C4-2B (cell line): ENCODE measurements at regions not wholly inside any gene's neighbourhood (a gene's known extent, or its start where the extent isn't known, plus 50 kb on each side); places are given as distances from the start of the nearest gene placed in this dataset.

ENCODE experiments used
- ZFX ChIP-seq: fragments of 450-650 bp; IDR thresholded peaks from 2 replicates; pipeline ENCODE4 v1.6.1; 2017
- TF ChIP-seq, protein P1 (sequence below): fragments of 450-650 bp; conservative IDR thresholded peaks from 2 replicates; pipeline ENCODE4 v1.5.1; 2017; ENCODE audit warnings: mild to moderate bottlenecking

- TF ChIP-seq, protein P1, sequence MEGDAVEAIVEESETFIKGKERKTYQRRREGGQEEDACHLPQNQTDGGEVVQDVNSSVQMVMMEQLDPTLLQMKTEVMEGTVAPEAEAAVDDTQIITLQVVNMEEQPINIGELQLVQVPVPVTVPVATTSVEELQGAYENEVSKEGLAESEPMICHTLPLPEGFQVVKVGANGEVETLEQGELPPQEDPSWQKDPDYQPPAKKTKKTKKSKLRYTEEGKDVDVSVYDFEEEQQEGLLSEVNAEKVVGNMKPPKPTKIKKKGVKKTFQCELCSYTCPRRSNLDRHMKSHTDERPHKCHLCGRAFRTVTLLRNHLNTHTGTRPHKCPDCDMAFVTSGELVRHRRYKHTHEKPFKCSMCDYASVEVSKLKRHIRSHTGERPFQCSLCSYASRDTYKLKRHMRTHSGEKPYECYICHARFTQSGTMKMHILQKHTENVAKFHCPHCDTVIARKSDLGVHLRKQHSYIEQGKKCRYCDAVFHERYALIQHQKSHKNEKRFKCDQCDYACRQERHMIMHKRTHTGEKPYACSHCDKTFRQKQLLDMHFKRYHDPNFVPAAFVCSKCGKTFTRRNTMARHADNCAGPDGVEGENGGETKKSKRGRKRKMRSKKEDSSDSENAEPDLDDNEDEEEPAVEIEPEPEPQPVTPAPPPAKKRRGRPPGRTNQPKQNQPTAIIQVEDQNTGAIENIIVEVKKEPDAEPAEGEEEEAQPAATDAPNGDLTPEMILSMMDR: peak; percentile 68
- TF ChIP-seq ZFX: no peak
Observed at GRCh38 chr3:178947738-178948137, 123.9 kb downstream of the ZMAT3 start.
